ENCODE measurements at regions not wholly inside any gene's neighbourhood (a gene's known extent, or its start where the extent isn't known, plus 50 kb on each side); places are given as distances from the start of the nearest gene placed in this dataset.

GRCh38 chr1:67634396-67634935, 50.5 kb upstream of the GADD45A start:
- no peak for DNase-seq (ENCODE audit: extremely low read depth, low read depth)
- no peak for TF ChIP-seq CTCF (IDR thresholded peaks at IDR 0.05; ENCODE audit: low read depth, low read length)

- TF ChIP-seq CTCF (IDR thresholded peaks at IDR 0.05; ENCODE audit: low read depth, low read length), result no peak
- DNase-seq (ENCODE audit: extremely low read depth, low read depth), result no peak
Measured at GRCh38 chr1:67635055-67635809, 49.8 kb upstream of the GADD45A start.

Data from AG09319 (cell line).